HG03196 (cell line): ENCODE measurements at regions not wholly inside any gene's neighbourhood (a gene's known extent, or its start where the extent isn't known, plus 50 kb on each side); places are given as distances from the start of the nearest gene placed in this dataset.
"Not testable (repeated sequence)": the region's sequence is repeated elsewhere in the genome, so short reads cannot be mapped to it uniquely, and the experiment has no call there.

Source experiments
- ATAC-seq: cut with Tn5 transposase; IDR thresholded peaks from one replicate; pipeline ENCODE4 v1.9.1; 2021; ENCODE audit not compliant: unreplicated experiment

- no peak for ATAC-seq
Observed at GRCh38 chr3:137582484-137582883, 181.6 kb upstream of the SOX14 start.

GRCh38 chr3:137583256-137583655, 180.9 kb upstream of the SOX14 start:
- no peak for ATAC-seq

- no peak for ATAC-seq
Observed at GRCh38 chr3:137588871-137589270, 175.2 kb upstream of the SOX14 start.

GRCh38 chr3:137595415-137595814, 168.7 kb upstream of the SOX14 start:
- not testable (repeated sequence) for ATAC-seq

GRCh38 chr3:137610723-137611122, 153.4 kb upstream of the SOX14 start:
- no peak for ATAC-seq

GRCh38 chr3:137612291-137612690, 151.8 kb upstream of the SOX14 start:
- ATAC-seq = no peak

- no peak for ATAC-seq
Observed at GRCh38 chr3:137615659-137616418, 148.3 kb upstream of the SOX14 start.

- ATAC-seq = no peak
Observed at GRCh38 chr3:137641879-137642704, 122.0 kb upstream of the SOX14 start.

- no peak for ATAC-seq
Observed at GRCh38 chr3:137642831-137643230, 121.3 kb upstream of the SOX14 start.

- ATAC-seq = no peak
Observed at GRCh38 chr3:137647179-137647578, 116.9 kb upstream of the SOX14 start.

- no peak for ATAC-seq
Observed at GRCh38 chr3:137669519-137670060, 94.5 kb upstream of the SOX14 start.

GRCh38 chr3:137687181-137687879, 76.8 kb upstream of the SOX14 start:
- no peak for ATAC-seq

GRCh38 chr3:137692803-137693431, 71.2 kb upstream of the SOX14 start:
- ATAC-seq = no peak

- no peak for ATAC-seq
Observed at GRCh38 chr3:137693791-137694190, 70.3 kb upstream of the SOX14 start.

- ATAC-seq = no peak
Observed at GRCh38 chr3:137694836-137695235, 69.3 kb upstream of the SOX14 start.

- no peak for ATAC-seq
Observed at GRCh38 chr3:137695351-137695750, 68.8 kb upstream of the SOX14 start.

- ATAC-seq = no peak
Observed at GRCh38 chr3:137709011-137709601, 55.0 kb upstream of the SOX14 start.

- ATAC-seq = not testable (repeated sequence)
Observed at GRCh38 chr3:137713965-137714364, 50.1 kb upstream of the SOX14 start.
